Esophagus squamous epithelium (tissue), 4 donors: ENCODE measurements at regions not wholly inside any gene's neighbourhood (a gene's known extent, or its start where the extent isn't known, plus 50 kb on each side); places are given as distances from the start of the nearest gene placed in this dataset.

Source experiments
- CTCF ChIP-seq, 6 experiments: fragments of 450-650 bp in 4 of 6; fragments of 200-600 bp in 2 of 6; sonication (generic) in 2 of 6; IDR thresholded peaks; one replicate each; pipeline ENCODE4 v1.5.1; 2016 to 2019; ENCODE audit warnings: antibody characterized with exemption in 6 of 6, mild to moderate bottlenecking in 4 of 6, moderate library complexity in 4 of 6
- POLR2A ChIP-seq, 4 donors: fragments of 450-650 bp; IDR thresholded peaks; one replicate each; pipeline ENCODE4 v1.6.1; 2017; ENCODE audit warnings: antibody characterized with exemption in 4 of 4, mild to moderate bottlenecking in 4 of 4, moderate library complexity in 3 of 4

GRCh38 chr3:168490981-168491380 lies 395.3 kb upstream of the GOLIM4 start:
- TF ChIP-seq CTCF (IDR thresholded peaks at IDR 0.05) (no peak), POLR2A (IDR thresholded peaks at IDR 0.05) (no peak)
